ENCODE measurements at regions not wholly inside any gene's neighbourhood (a gene's known extent, or its start where the extent isn't known, plus 50 kb on each side); places are given as distances from the start of the nearest gene placed in this dataset.

GRCh38 chr7:144957998-144958397, 122.1 kb upstream of the TPK1 start:
- no peak for DNase-seq (ENCODE audit: low spot score)

DNA sequence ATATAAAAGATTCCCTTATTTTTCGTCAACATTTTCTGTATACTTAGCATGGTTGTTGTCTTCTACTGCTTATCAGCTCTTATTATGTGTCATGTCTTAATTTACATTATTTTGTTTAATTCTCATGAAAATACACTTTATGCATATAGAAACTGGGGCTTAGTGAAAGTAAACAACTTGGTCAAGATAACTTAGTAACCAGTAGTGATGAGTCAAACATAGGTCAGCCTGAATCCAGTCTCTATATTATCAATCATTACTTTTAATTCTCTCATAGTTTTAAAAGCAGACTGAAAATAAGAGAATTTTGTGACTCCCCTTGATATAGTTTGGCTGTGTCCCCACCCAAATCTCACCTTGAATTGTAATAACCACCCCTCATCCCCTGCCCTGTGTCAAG, 119.6 kb upstream of the TPK1 start:
- no peak for DNase-seq (ENCODE audit: low spot score)

GRCh38 chr7:144941127-144941526, 105.3 kb upstream of the TPK1 start:
- DNase-seq (ENCODE audit: low spot score) = no peak

GRCh38 chr7:144937199-144937598, 101.3 kb upstream of the TPK1 start:
- no peak for DNase-seq (ENCODE audit: low spot score)

DNA sequence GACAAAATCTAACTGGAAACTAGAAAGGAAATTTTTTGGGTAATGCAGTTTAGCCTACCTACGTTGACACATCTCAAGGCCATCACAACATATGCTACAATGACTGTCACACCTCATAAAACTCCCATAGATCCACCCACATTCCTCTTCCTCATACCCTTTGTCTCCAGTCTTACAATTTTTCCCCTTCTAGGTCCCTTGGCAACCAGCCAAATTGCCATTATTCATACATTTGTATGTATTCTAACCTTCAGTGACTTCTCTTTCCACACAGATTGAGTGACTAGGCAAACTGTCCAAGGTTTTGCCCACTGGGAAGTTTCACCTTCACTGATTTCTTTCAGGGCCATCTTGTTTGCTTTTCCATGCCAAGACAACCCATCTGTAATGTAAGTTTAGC, 100.5 kb upstream of the TPK1 start:
- no peak for DNase-seq (ENCODE audit: low spot score)

DNA sequence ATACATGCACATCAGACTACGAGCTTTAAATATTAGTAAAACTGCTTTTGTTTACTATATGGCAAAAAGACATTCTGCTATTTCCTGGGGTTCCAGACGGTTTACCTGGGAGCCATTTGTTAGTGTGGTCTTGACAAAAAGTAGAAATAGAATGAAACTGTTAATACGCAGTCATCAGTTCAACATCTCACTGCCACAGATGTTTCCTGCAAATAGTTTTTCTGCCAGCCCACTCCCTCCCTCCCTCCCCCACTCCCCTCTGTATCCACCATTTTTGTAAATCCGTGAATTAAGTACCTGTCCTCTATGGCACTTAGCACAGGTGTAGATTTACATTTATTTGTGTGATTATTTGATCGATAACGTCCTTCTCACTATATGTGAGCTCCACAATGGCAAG, 74.6 kb upstream of the TPK1 start:
- no peak for DNase-seq (ENCODE audit: low spot score)

DNA sequence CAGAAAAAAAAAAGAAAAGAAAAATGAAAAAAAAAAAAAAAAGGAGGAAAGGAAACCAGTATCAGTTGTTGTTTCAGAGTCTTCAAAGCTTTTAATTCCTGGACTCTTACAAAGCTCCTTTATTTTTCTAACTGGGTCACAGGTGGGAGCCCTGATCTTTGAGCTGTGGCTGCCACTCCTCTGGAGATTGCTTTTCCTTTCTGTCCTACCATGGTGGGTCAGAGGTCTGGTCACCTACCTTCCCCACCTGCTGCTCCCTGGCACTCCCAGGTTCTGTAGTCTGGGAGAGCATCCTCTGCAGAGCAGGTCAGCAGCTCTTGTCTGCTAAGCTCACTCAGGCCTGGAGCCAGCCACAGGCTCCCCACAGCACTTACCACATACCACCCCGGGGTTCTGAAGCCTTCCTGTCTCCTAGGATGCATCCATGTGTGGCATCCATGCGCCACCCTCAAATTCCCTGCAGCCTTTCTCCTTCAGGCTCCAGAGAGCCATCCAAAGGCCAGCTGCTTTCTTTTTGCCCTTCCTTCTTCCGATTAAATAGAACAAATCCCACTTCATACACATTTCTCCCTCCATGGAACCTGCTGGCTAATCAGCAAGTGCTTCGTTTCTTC, 73.2 kb upstream of the TPK1 start:
- DNase-seq (ENCODE audit: low spot score) = no peak

DNA sequence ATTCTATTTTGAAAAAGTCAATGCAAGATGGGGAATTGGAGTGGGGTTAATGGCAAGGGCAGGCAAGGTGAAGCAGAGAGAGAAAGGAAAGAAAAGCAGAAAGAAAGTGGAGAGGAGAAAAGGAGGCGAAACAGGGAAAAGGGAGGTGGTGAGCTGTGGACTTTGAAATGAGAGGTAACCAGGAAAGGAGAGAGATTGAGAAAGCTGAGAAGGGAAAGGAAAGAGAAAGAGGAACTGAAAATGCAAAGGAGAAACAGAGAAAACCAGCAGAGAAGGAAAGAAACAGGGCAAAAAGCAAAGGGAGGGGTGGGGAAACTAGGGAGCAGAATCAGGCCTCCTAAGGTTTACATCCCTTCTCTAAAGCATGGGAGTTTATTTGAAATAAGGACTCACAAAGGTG, 72.5 kb upstream of the TPK1 start:
- DNase-seq (ENCODE audit: low spot score) = no peak

DNA sequence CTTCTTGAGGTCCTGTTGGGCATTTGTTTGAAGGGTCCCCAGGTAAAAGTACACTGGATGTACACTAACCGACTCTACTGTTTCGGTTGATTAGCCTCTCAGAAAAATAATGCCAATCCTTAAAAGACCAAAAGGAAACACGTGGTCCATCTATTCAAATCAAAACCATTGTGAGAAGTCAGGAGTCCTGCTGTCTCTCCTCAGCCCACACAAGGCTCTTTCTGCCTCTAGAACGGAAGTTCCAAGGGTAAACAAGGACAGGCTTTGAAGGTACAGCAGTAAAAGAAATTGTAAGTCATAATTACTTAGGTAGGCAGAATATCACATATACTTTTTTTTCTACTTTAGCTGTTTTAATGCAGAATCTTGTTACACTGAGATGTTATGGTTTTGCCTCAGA, 71.7 kb upstream of the TPK1 start:
- no peak for DNase-seq (ENCODE audit: low spot score)

GRCh38 chr7:144903201-144903600, 67.3 kb upstream of the TPK1 start:
- no peak for DNase-seq (ENCODE audit: low spot score)

GRCh38 chr7:144892761-144893160, 56.9 kb upstream of the TPK1 start:
- no peak for DNase-seq (ENCODE audit: low spot score)

Measured in AG20443 (cell line).